Keratinocyte (primary cell): ENCODE measurements at regions not wholly inside any gene's neighbourhood (a gene's known extent, or its start where the extent isn't known, plus 50 kb on each side); places are given as distances from the start of the nearest gene placed in this dataset.

ENCODE experiments used
- EZH2 ChIP-seq: IDR thresholded peaks from one replicate; pipeline ENCODE4 v1.6.1; 2012; ENCODE audit warnings: inconsistent platforms, mild to moderate bottlenecking, low read length, moderate library complexity
- TF ChIP-seq, protein P1 (sequence below), 3 experiments: IDR thresholded peaks in 1 of 3; conservative IDR thresholded peaks in 1 of 3; optimal IDR thresholded peaks in 1 of 3; 2 replicates in 2 of 3; 3 replicates in 1 of 3; pipeline versions ENCODE3 to v1.5.1; 2011; ENCODE audit warnings: low read length in 3 of 3, mild to moderate bottlenecking in 3 of 3, moderate library complexity in 2 of 3, control low read depth in 1 of 3, inconsistent platforms in 1 of 3; ENCODE audit not compliant: insufficient read depth in 2 of 3; ENCODE audit errors: extremely low read depth in 1 of 3

DNA sequence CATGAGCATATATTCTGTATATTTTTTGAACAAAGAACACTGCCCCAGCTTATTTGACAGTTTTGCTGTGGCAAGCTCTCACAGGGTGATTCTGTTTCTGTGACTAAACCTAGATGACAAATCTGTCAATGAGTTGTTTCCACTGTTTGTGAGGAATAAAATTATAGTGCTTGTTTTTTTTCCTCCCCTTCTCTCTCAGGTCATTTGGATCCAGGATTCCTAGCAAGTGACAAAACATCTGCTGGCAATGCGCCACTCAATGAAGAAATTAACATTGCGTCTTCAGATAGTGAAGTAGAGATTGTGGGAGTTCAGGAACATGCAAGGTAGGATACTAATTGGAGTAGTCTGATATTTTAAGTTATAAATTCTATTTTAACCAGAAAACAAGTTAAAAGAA lies 149.3 kb downstream of the HAUS1 start:
- no peak for TF ChIP-seq EZH2
- TF ChIP-seq, protein P1, sequence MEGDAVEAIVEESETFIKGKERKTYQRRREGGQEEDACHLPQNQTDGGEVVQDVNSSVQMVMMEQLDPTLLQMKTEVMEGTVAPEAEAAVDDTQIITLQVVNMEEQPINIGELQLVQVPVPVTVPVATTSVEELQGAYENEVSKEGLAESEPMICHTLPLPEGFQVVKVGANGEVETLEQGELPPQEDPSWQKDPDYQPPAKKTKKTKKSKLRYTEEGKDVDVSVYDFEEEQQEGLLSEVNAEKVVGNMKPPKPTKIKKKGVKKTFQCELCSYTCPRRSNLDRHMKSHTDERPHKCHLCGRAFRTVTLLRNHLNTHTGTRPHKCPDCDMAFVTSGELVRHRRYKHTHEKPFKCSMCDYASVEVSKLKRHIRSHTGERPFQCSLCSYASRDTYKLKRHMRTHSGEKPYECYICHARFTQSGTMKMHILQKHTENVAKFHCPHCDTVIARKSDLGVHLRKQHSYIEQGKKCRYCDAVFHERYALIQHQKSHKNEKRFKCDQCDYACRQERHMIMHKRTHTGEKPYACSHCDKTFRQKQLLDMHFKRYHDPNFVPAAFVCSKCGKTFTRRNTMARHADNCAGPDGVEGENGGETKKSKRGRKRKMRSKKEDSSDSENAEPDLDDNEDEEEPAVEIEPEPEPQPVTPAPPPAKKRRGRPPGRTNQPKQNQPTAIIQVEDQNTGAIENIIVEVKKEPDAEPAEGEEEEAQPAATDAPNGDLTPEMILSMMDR (optimal IDR thresholded peaks at IDR 0.05 in 1 of 3, IDR thresholded peaks at IDR 0.05 in 1 of 3, conservative IDR thresholded peaks at IDR 0.05 in 1 of 3; ENCODE audit: extremely low read depth in 1 of 3, insufficient read depth in 2 of 3, low read length in 3 of 3), result no peak
